D721Med (cell line): ENCODE measurements at regions not wholly inside any gene's neighbourhood (a gene's known extent, or its start where the extent isn't known, plus 50 kb on each side); places are given as distances from the start of the nearest gene placed in this dataset.

Source experiments
- DNase-seq: peaks from one replicate; pipeline ENCODE4 v3.0.0; 2011; ENCODE audit warnings: low spot score; ENCODE audit not compliant: insufficient read length
- FAIRE-seq: peaks from 2 replicates; lab custom pipeline; 2011; peaks lifted over from hg19 to GRCh38; lab: Jason Lieb, UNC
- TF ChIP-seq, protein P1 (sequence below): IDR thresholded peaks from 2 replicates; pipeline ENCODE4 v1.5.1; 2012; ENCODE audit warnings: mild to moderate bottlenecking, control low read depth; ENCODE audit not compliant: insufficient read depth; ENCODE audit errors: missing control alignments

DNA sequence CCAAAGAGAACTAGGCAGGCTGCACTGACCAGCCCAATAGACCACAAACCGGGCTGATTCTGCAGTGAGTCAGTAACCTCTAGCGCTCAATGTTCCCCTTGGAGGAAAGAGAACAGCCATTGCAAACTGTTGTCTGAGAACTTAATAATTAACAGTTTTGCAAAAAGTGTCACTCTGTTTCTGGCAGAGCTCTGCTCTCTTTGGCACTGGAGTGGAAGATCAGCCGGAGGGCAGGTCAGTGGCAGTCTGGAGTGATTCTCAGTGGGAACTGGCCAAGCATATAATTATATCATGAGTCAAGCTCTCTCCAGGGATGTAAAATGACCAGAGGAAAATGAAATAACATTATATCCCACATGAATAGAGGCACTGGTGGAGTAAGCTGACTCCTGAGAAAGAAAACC lies 238.3 kb downstream of the HLX start:
- TF ChIP-seq, protein P1, sequence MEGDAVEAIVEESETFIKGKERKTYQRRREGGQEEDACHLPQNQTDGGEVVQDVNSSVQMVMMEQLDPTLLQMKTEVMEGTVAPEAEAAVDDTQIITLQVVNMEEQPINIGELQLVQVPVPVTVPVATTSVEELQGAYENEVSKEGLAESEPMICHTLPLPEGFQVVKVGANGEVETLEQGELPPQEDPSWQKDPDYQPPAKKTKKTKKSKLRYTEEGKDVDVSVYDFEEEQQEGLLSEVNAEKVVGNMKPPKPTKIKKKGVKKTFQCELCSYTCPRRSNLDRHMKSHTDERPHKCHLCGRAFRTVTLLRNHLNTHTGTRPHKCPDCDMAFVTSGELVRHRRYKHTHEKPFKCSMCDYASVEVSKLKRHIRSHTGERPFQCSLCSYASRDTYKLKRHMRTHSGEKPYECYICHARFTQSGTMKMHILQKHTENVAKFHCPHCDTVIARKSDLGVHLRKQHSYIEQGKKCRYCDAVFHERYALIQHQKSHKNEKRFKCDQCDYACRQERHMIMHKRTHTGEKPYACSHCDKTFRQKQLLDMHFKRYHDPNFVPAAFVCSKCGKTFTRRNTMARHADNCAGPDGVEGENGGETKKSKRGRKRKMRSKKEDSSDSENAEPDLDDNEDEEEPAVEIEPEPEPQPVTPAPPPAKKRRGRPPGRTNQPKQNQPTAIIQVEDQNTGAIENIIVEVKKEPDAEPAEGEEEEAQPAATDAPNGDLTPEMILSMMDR = no peak
- FAIRE-seq (no peak), DNase-seq (no peak)

DNA sequence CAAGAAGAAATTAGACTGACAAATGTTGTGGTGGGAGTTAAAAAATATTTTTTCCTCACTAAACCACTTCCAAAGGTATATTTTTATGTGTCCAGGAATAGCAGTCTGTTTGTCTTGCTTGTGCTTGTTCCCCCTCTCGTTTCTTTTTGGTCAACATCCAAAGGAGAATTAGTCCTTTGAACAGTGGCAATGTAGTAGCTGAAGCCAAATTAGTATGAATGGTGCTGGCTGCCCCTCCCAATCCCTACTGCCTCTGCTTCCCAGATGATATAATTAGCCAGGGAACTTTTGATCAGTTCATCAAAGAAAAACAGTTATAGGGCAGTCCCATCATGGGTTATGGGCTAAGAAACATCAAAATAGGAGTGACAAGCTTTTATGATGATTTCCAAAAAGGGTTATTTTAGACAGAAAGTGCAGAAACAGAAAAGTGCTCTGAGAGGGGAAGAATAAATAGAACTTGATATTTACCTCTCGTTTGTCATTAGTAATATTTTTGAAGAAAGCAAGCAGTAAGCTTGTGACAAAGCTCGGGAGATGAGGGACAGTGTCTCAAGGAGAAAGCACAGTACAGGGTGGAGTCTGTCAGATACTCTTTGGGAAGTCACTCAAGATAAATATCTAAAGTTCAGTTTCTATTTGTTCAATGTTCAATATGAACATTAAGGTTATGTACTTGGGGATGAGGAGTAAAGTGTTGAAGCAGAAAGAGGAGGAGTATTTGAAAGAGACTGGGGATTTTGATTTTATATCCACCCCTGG lies 239.1 kb downstream of the HLX start:
- FAIRE-seq (peak; percentile 41), DNase-seq (no peak)
- TF ChIP-seq, protein P1 = no peak

DNA sequence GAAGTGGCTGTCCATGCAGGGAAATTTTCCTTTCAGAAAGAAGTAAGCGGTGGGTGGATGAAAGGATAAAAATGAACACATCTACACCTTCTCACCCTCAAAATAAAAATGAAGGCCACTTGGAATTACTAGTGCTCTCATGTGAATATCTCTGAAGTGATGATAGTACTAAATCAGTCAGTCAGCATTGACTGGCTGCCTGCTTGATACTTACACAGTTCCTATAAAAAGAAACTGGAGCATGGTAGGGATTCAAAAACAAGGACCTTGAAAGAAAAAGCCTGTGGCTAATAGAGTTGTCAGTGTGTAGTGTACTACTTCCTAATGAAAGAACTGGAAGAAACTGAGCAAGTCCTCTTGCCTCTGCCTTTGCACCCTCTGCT lies 239.7 kb downstream of the HLX start:
- FAIRE-seq = no peak
- TF ChIP-seq, protein P1 = no peak
- no peak for DNase-seq

DNA sequence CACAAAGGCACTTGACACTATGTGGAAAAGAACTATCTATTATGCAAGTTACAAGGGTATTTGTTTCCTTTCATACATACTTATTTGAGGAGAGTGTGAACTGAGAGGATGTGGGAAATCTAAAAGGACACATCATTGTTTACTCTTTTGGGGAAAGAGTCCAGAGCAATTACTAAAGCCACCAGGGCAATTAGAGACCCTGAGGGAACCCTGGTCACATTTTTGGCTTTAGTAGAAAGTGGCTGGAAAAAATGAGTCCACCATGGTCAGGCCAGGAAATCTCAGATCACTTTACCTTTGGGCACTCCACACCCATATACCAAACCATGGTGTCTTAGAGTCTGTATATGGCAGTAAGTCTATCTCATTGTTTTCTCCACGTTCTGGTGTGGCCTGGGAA lies 243.3 kb downstream of the HLX start:
- TF ChIP-seq, protein P1 = no peak
- no peak for DNase-seq
- no peak for FAIRE-seq

DNA sequence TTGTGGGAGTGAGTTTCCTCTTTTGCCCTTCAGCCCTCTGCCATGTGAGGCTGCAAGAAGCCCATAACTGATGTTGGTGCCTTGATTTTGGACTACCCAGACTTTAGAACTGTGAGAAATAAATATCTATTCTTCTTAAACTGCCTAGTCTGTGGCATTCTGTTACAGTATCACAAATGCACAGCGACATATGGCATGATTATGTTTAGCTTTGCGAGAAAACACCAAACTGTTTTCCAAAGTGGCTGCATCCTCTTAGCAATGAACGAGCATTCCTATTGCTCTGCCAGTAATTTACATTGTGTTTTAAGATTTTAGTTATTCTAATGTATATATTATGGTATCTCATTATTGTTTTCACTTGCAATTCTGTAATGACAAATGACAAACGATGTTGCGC lies 246.7 kb downstream of the HLX start:
- no peak for DNase-seq
- FAIRE-seq = no peak
- TF ChIP-seq, protein P1 = no peak

DNA sequence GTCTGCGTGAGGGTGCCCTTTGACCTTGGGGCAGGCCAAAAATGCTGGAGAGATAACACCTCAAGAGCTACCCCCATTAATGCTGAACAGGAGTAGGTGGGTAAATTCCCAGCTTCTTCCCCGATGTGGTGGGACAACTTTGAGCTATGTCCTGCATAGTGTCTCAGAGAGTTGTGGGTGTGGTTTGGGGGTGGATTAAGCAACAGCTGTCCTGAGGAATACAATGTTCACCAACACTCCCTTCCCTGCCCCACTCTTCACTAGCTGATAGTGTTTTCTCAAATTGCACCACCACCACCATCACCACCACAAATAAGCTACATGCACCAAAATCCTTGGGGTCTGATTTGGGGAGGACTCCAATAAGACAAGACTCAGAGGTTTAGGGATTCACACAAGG lies 258.4 kb downstream of the HLX start:
- TF ChIP-seq, protein P1 = no peak
- DNase-seq (no peak), FAIRE-seq (no peak)

DNA sequence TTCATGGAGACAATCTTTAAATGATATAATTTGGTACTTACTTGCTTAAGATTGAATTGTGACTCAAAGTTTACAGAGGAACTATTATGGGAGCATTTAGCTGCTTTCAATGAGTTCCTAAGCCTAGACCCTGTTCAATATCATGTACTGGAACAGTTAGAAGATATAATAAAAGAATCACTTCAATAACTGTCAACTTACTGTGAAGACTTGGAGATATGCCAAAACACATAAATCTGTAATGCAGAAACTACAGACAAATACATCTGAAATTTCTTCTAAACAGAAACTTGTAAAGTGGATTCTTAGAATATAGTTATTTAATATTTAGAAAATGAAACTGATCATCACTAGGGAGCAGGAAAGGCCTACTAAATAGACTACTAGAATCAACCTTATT lies 259.3 kb downstream of the HLX start:
- DNase-seq = no peak
- TF ChIP-seq, protein P1 = no peak
- FAIRE-seq = no peak
